ENCODE measurements at regions not wholly inside any gene's neighbourhood (a gene's known extent, or its start where the extent isn't known, plus 50 kb on each side); places are given as distances from the start of the nearest gene placed in this dataset.

GRCh38 chr14:47874350-47874749 lies 198.9 kb upstream of the MDGA2 start:
- DNase-seq = no peak
- no peak overlapping the region for H3K27ac ChIP-seq (ENCODE audit: low read depth, low read length)
- POLR2A ChIA-PET (ENCODE audit: partially characterized antibody) = no interaction called here
- intact Hi-C loops (cut with micrococcal nuclease) = no loop called here
- CTCF ChIA-PET (ENCODE audit: partially characterized antibody) = no interaction called here
- Mint-ChIP-seq H3K4me1 (no peaks in the 10 kb centered on the region), H3K9me3 (peaks cover 1 to 16% (median 7%) of the 10 kb centered on the region in 8 donors), H3K36me3 (no peaks in the 10 kb centered on the region), H3K27me3 (no peaks in the 10 kb centered on the region), H3K27ac (no peak overlapping the region), H3K4me3 (no peak overlapping the region)
- no peaks in the 10 kb centered on the region for H3K9me3 ChIP-seq (ENCODE audit: control insufficient read depth in 1 of 2, low read length in 2 of 2)
- H3K4me3 ChIP-seq (ENCODE audit: low read length in 2 of 2) = no peak overlapping the region
- H3K4me1 ChIP-seq (ENCODE audit: insufficient read depth, low read length) = no peaks in the 10 kb centered on the region
- H3K27me3 ChIP-seq (ENCODE audit: insufficient read depth, low read length) = no peaks in the 10 kb centered on the region
- H3K36me3 ChIP-seq (ENCODE audit: insufficient read depth, low read length) = no peaks in the 10 kb centered on the region

GRCh38 chr14:47872588-47872987 lies 197.2 kb upstream of the MDGA2 start:
- CTCF ChIA-PET (ENCODE audit: partially characterized antibody) = no interaction called here
- no peaks in the 10 kb centered on the region for H3K27me3 Mint-ChIP-seq
- intact Hi-C loops (cut with micrococcal nuclease) = no loop called here
- H3K27ac Mint-ChIP-seq = no peak overlapping the region
- Histone ChIP-seq H3K4me1 (ENCODE audit: insufficient read depth, low read length) (no peaks in the 10 kb centered on the region), H3K27me3 (ENCODE audit: insufficient read depth, low read length) (no peaks in the 10 kb centered on the region), H3K36me3 (ENCODE audit: insufficient read depth, low read length) (no peaks in the 10 kb centered on the region), H3K4me3 (ENCODE audit: low read length in 2 of 2) (no peak overlapping the region), H3K27ac (ENCODE audit: low read depth, low read length) (no peak overlapping the region), H3K9me3 (ENCODE audit: control insufficient read depth in 1 of 2, low read length in 2 of 2) (no peaks in the 10 kb centered on the region)
- no peaks in the 10 kb centered on the region for H3K4me1 Mint-ChIP-seq
- POLR2A ChIA-PET (ENCODE audit: partially characterized antibody) = no interaction called here
- peaks cover under 1 to 13% (median 4%) of the 10 kb centered on the region in 8 donors for H3K9me3 Mint-ChIP-seq
- H3K4me3 Mint-ChIP-seq = no peak overlapping the region
- DNase-seq = no peak
- no peaks in the 10 kb centered on the region for H3K36me3 Mint-ChIP-seq

GRCh38 chr14:47863441-47863840 lies 188.0 kb upstream of the MDGA2 start:
- no peak overlapping the region for H3K27ac Mint-ChIP-seq
- no peaks in the 10 kb centered on the region for H3K27me3 Mint-ChIP-seq
- ChIA-PET CTCF (ENCODE audit: partially characterized antibody) (no interaction called here), POLR2A (ENCODE audit: partially characterized antibody) (no interaction called here)
- no peak overlapping the region for H3K4me3 ChIP-seq (ENCODE audit: low read length in 2 of 2)
- peaks cover 0 to 23% (median 5%) of the 10 kb centered on the region in 8 donors for H3K9me3 Mint-ChIP-seq
- H3K4me3 Mint-ChIP-seq = no peak overlapping the region
- no peaks in the 10 kb centered on the region for H3K9me3 ChIP-seq (ENCODE audit: control insufficient read depth in 1 of 2, low read length in 2 of 2)
- intact Hi-C loops (cut with micrococcal nuclease) = no loop called here
- H3K36me3 Mint-ChIP-seq = no peaks in the 10 kb centered on the region
- H3K4me1 Mint-ChIP-seq = no peaks in the 10 kb centered on the region
- no peak overlapping the region for H3K27ac ChIP-seq (ENCODE audit: low read depth, low read length)
- H3K36me3 ChIP-seq (ENCODE audit: insufficient read depth, low read length) = no peaks in the 10 kb centered on the region
- H3K27me3 ChIP-seq (ENCODE audit: insufficient read depth, low read length) = no peaks in the 10 kb centered on the region
- DNase-seq = no peak
- H3K4me1 ChIP-seq (ENCODE audit: insufficient read depth, low read length) = no peaks in the 10 kb centered on the region

GRCh38 chr14:47857646-47858045 lies 182.2 kb upstream of the MDGA2 start:
- Histone ChIP-seq H3K27ac (ENCODE audit: low read depth, low read length) (no peak overlapping the region), H3K4me3 (ENCODE audit: low read length in 2 of 2) (no peak overlapping the region), H3K4me1 (ENCODE audit: insufficient read depth, low read length) (no peaks in the 10 kb centered on the region), H3K27me3 (ENCODE audit: insufficient read depth, low read length) (no peaks in the 10 kb centered on the region), H3K36me3 (ENCODE audit: insufficient read depth, low read length) (no peaks in the 10 kb centered on the region), H3K9me3 (ENCODE audit: control insufficient read depth in 1 of 2, low read length in 2 of 2) (peaks cover 0 to 3% of the 10 kb centered on the region in 2 donors)
- H3K4me3 Mint-ChIP-seq = no peak overlapping the region
- no peak for DNase-seq
- no peaks in the 10 kb centered on the region for H3K4me1 Mint-ChIP-seq
- H3K9me3 Mint-ChIP-seq = peaks cover 0 to 29% (median 5%) of the 10 kb centered on the region in 8 donors
- no peaks in the 10 kb centered on the region for H3K36me3 Mint-ChIP-seq
- H3K27me3 Mint-ChIP-seq = no peaks in the 10 kb centered on the region
- intact Hi-C loops (cut with micrococcal nuclease) = no loop called here
- no peak overlapping the region for H3K27ac Mint-ChIP-seq
- CTCF ChIA-PET (ENCODE audit: partially characterized antibody) = no interaction called here
- POLR2A ChIA-PET (ENCODE audit: partially characterized antibody) = no interaction called here

GRCh38 chr14:47852278-47852677 lies 176.9 kb upstream of the MDGA2 start:
- H3K36me3 Mint-ChIP-seq = no peaks in the 10 kb centered on the region
- POLR2A ChIA-PET (ENCODE audit: partially characterized antibody) = no interaction called here
- H3K4me3 Mint-ChIP-seq = no peak overlapping the region
- no peaks in the 10 kb centered on the region for H3K27me3 ChIP-seq (ENCODE audit: insufficient read depth, low read length)
- no peak overlapping the region for H3K27ac ChIP-seq (ENCODE audit: low read depth, low read length)
- no peaks in the 10 kb centered on the region for H3K9me3 ChIP-seq (ENCODE audit: control insufficient read depth in 1 of 2, low read length in 2 of 2)
- H3K9me3 Mint-ChIP-seq = peaks cover 0 to 12% (median 6%) of the 10 kb centered on the region in 8 donors
- H3K4me3 ChIP-seq (ENCODE audit: low read length in 2 of 2) = no peak overlapping the region
- H3K27ac Mint-ChIP-seq = no peak overlapping the region
- intact Hi-C loops (cut with micrococcal nuclease) = no loop called here
- H3K4me1 ChIP-seq (ENCODE audit: insufficient read depth, low read length) = no peaks in the 10 kb centered on the region
- CTCF ChIA-PET (ENCODE audit: partially characterized antibody) = no interaction called here
- H3K4me1 Mint-ChIP-seq = no peaks in the 10 kb centered on the region
- no peaks in the 10 kb centered on the region for H3K36me3 ChIP-seq (ENCODE audit: insufficient read depth, low read length)
- DNase-seq = no peak
- H3K27me3 Mint-ChIP-seq = no peaks in the 10 kb centered on the region

GRCh38 chr14:47846008-47846407 lies 170.6 kb upstream of the MDGA2 start:
- H3K27me3 ChIP-seq (ENCODE audit: insufficient read depth, low read length) = no peaks in the 10 kb centered on the region
- H3K4me3 ChIP-seq (ENCODE audit: low read length in 2 of 2) = no peak overlapping the region
- H3K9me3 ChIP-seq (ENCODE audit: control insufficient read depth in 1 of 2, low read length in 2 of 2) = no peaks in the 10 kb centered on the region
- no peak for DNase-seq
- H3K36me3 Mint-ChIP-seq = no peaks in the 10 kb centered on the region
- CTCF ChIA-PET (ENCODE audit: partially characterized antibody) = no interaction called here
- no peaks in the 10 kb centered on the region for H3K4me1 ChIP-seq (ENCODE audit: insufficient read depth, low read length)
- H3K4me1 Mint-ChIP-seq = no peaks in the 10 kb centered on the region
- no peaks in the 10 kb centered on the region for H3K36me3 ChIP-seq (ENCODE audit: insufficient read depth, low read length)
- H3K27ac ChIP-seq (ENCODE audit: low read depth, low read length) = no peak overlapping the region
- intact Hi-C loops (cut with micrococcal nuclease) = no loop called here
- POLR2A ChIA-PET (ENCODE audit: partially characterized antibody) = no interaction called here
- H3K27me3 Mint-ChIP-seq = no peaks in the 10 kb centered on the region
- H3K4me3 Mint-ChIP-seq = no peak overlapping the region
- no peak overlapping the region for H3K27ac Mint-ChIP-seq
- peaks cover 0 to 37% (median 16%) of the 10 kb centered on the region in 8 donors for H3K9me3 Mint-ChIP-seq

GRCh38 chr14:47843236-47843635 lies 167.8 kb upstream of the MDGA2 start:
- H3K36me3 Mint-ChIP-seq = no peaks in the 10 kb centered on the region
- peaks cover 0 to 33% (median 16%) of the 10 kb centered on the region in 8 donors for H3K9me3 Mint-ChIP-seq
- Histone ChIP-seq H3K27me3 (ENCODE audit: insufficient read depth, low read length) (no peaks in the 10 kb centered on the region), H3K4me3 (ENCODE audit: low read length in 2 of 2) (no peak overlapping the region), H3K9me3 (ENCODE audit: control insufficient read depth in 1 of 2, low read length in 2 of 2) (no peaks in the 10 kb centered on the region), H3K4me1 (ENCODE audit: insufficient read depth, low read length) (no peaks in the 10 kb centered on the region), H3K27ac (ENCODE audit: low read depth, low read length) (no peak overlapping the region), H3K36me3 (ENCODE audit: insufficient read depth, low read length) (no peaks in the 10 kb centered on the region)
- intact Hi-C loops (cut with micrococcal nuclease) = no loop called here
- POLR2A ChIA-PET (ENCODE audit: partially characterized antibody) = no interaction called here
- CTCF ChIA-PET (ENCODE audit: partially characterized antibody) = no interaction called here
- H3K27me3 Mint-ChIP-seq = no peaks in the 10 kb centered on the region
- DNase-seq = no peak
- H3K27ac Mint-ChIP-seq = no peak overlapping the region
- H3K4me3 Mint-ChIP-seq = no peak overlapping the region
- no peaks in the 10 kb centered on the region for H3K4me1 Mint-ChIP-seq

GRCh38 chr14:47833011-47833410 lies 157.6 kb upstream of the MDGA2 start:
- POLR2A ChIA-PET (ENCODE audit: partially characterized antibody) = no interaction called here
- Mint-ChIP-seq H3K27ac (no peak overlapping the region), H3K27me3 (no peaks in the 10 kb centered on the region)

More at GRCh38 chr14:47833011-47833410, 157.6 kb upstream of the MDGA2 start:
- no peak overlapping the region for H3K4me3 Mint-ChIP-seq
- intact Hi-C loops (cut with micrococcal nuclease) = no loop called here
- CTCF ChIA-PET (ENCODE audit: partially characterized antibody) = no interaction called here
- no peaks in the 10 kb centered on the region for H3K36me3 ChIP-seq (ENCODE audit: insufficient read depth, low read length)
- H3K4me3 ChIP-seq (ENCODE audit: low read length in 2 of 2) = no peak overlapping the region
- H3K4me1 Mint-ChIP-seq = no peaks in the 10 kb centered on the region
- H3K4me1 ChIP-seq (ENCODE audit: insufficient read depth, low read length) = no peaks in the 10 kb centered on the region
- H3K27ac ChIP-seq (ENCODE audit: low read depth, low read length) = no peak overlapping the region
- no peaks in the 10 kb centered on the region for H3K9me3 ChIP-seq (ENCODE audit: control insufficient read depth in 1 of 2, low read length in 2 of 2)
- H3K36me3 Mint-ChIP-seq = no peaks in the 10 kb centered on the region
- H3K27me3 ChIP-seq (ENCODE audit: insufficient read depth, low read length) = no peaks in the 10 kb centered on the region
- H3K9me3 Mint-ChIP-seq = peaks cover 0 to 7% (median 3%) of the 10 kb centered on the region in 8 donors
- no peak for DNase-seq

Data from CD4-positive, alpha-beta memory T cell (primary cell).